ENCODE measurements at regions not wholly inside any gene's neighbourhood (a gene's known extent, or its start where the extent isn't known, plus 50 kb on each side); places are given as distances from the start of the nearest gene placed in this dataset.

DNA sequence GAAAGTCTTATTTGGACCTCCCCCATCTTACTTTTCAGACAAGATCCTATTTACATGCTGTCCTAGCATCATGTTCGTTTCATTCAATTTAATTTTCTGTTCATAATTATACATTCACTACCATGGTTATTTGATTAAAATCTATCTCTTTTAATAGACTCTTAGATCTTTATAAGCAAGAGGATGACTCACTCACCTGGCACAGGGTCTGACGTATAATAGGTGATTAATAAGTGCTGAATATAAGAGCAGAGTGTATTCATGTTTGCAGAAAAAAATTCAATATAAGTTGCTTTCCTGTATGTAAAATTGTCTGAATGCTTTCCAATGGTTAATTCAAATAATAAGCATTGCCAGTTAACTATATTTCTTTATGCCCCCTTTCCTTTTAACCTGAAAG, 165.5 kb upstream of the CBLB start:
- TF ChIP-seq POLR2AphosphoS5 (IDR thresholded peaks at IDR 0.05; ENCODE audit: low read depth) (no peak), JUNB (IDR thresholded peaks at IDR 0.05; ENCODE audit: unreplicated experiment) (no peak), EZH2 (IDR thresholded peaks at IDR 0.05; ENCODE audit: low read depth, unreplicated experiment) (no peak)
- TF ChIP-seq, protein P1, sequence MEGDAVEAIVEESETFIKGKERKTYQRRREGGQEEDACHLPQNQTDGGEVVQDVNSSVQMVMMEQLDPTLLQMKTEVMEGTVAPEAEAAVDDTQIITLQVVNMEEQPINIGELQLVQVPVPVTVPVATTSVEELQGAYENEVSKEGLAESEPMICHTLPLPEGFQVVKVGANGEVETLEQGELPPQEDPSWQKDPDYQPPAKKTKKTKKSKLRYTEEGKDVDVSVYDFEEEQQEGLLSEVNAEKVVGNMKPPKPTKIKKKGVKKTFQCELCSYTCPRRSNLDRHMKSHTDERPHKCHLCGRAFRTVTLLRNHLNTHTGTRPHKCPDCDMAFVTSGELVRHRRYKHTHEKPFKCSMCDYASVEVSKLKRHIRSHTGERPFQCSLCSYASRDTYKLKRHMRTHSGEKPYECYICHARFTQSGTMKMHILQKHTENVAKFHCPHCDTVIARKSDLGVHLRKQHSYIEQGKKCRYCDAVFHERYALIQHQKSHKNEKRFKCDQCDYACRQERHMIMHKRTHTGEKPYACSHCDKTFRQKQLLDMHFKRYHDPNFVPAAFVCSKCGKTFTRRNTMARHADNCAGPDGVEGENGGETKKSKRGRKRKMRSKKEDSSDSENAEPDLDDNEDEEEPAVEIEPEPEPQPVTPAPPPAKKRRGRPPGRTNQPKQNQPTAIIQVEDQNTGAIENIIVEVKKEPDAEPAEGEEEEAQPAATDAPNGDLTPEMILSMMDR (conservative IDR thresholded peaks at IDR 0.05; ENCODE audit: low read depth in 2 of 2), result no peak
- TF ChIP-seq, protein P2, sequence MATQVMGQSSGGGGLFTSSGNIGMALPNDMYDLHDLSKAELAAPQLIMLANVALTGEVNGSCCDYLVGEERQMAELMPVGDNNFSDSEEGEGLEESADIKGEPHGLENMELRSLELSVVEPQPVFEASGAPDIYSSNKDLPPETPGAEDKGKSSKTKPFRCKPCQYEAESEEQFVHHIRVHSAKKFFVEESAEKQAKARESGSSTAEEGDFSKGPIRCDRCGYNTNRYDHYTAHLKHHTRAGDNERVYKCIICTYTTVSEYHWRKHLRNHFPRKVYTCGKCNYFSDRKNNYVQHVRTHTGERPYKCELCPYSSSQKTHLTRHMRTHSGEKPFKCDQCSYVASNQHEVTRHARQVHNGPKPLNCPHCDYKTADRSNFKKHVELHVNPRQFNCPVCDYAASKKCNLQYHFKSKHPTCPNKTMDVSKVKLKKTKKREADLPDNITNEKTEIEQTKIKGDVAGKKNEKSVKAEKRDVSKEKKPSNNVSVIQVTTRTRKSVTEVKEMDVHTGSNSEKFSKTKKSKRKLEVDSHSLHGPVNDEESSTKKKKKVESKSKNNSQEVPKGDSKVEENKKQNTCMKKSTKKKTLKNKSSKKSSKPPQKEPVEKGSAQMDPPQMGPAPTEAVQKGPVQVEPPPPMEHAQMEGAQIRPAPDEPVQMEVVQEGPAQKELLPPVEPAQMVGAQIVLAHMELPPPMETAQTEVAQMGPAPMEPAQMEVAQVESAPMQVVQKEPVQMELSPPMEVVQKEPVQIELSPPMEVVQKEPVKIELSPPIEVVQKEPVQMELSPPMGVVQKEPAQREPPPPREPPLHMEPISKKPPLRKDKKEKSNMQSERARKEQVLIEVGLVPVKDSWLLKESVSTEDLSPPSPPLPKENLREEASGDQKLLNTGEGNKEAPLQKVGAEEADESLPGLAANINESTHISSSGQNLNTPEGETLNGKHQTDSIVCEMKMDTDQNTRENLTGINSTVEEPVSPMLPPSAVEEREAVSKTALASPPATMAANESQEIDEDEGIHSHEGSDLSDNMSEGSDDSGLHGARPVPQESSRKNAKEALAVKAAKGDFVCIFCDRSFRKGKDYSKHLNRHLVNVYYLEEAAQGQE (IDR thresholded peaks at IDR 0.05; ENCODE audit: unreplicated experiment), result no peak

Data from GM23338 (cell line).